DND-41 (cell line): ENCODE measurements at regions not wholly inside any gene's neighbourhood (a gene's known extent, or its start where the extent isn't known, plus 50 kb on each side); places are given as distances from the start of the nearest gene placed in this dataset.

ENCODE experiments used
- CTCF ChIP-seq: IDR thresholded peaks from 2 replicates; pipeline ENCODE4 v1.5.1; 2012; ENCODE audit warnings: borderline replicate concordance, low read length, moderate library complexity, mild to moderate bottlenecking; ENCODE audit not compliant: poor library complexity, severe bottlenecking; ENCODE audit errors: extremely low read depth
- EZH2 ChIP-seq: IDR thresholded peaks from 3 replicates; pipeline ENCODE4 v1.6.1; 2012; ENCODE audit warnings: borderline replicate concordance, low read depth, mild to moderate bottlenecking, moderate library complexity, low read length, inconsistent platforms; ENCODE audit not compliant: severe bottlenecking

- TF ChIP-seq CTCF (no peak), EZH2 (no peak)
These were observed 115.9 kb upstream of the LPP start for GRCh38 chr3:188037965-188038581.
